GM21526 (cell line): ENCODE measurements at regions not wholly inside any gene's neighbourhood (a gene's known extent, or its start where the extent isn't known, plus 50 kb on each side); places are given as distances from the start of the nearest gene placed in this dataset.

Experiments used
- ATAC-seq: cut with Tn5 transposase; IDR thresholded peaks from one replicate; pipeline ENCODE4 v1.9.1; 2021; ENCODE audit warnings: moderate library complexity; ENCODE audit not compliant: unreplicated experiment, low FRiP score

DNA sequence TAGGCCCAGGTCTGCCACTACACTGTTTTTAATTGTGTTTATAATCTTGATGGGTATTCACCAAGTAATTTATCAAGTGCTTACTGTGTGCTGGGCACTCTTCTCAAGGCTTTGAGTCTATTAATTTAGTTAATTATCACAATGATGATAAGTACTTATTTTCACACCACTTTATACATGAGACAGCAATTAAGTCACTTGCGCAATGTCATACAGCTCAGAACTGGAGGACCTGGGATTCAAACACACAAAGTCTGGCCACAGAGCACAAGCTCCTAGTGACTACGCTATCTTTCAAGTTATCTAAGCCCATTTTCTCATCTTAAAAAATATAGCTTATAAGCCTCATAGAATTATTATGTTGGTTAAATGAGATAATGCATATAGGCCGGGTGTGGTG is 85.0 kb downstream of the LLPH start:
- ATAC-seq = no peak

- no peak for ATAC-seq
Observed at GRCh38 chr12:66044731-66045130, 85.8 kb downstream of the LLPH start.

DNA sequence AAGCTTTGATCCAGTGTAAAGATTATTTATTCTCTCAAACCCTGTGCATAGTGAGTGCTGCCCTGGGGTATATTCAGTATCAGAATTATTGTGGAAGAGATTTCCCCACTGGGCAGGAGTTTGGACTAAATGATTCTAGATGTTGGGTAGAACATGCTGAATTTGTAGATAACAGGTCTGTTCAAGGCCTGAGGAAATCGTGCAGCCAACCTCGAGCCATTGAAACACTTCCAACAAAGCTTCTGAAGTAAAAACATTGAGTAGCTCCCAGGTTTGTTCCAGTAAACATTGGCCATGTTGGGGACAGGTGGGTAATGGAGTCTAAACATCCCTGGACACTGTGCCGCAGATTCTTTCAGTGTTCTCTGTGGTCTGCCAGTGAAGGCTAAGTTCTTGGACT is 87.5 kb downstream of the LLPH start:
- no peak for ATAC-seq

DNA sequence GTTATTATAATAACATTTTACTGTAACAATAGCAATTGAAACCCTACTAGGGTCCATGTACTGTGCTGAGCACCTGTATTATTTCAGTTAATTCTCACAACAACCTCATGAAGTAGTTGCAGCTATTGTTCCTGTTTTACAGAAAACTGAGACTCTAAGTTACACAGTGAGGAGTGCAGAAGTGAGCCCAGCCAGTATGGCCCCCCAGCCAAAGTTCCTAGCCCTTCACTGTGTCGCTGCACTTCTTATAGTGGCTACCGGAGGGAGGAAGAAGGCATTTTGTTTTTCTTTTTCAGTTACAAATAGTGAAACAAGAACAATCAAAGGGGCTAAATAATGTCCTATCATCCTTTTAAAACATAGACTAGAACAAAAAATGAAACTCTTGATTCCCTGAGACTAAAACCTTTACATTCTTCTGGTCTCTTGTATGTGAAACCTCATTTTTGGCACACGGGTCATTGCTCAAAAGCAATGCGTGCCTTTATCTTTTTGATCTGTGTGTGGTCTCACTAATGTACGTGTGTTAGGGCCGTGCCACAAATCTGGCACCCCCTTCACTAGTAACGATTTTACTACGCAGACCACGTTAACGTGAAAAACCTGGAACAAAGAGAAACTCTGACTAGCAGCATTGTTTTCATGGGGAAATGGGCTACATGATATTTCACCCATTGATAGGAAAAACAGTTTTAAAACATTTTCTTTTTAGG is 88.7 kb downstream of the LLPH start:
- peak; percentile 65 for ATAC-seq

GRCh38 chr12:66036317-66036716 is 94.2 kb downstream of the LLPH start:
- ATAC-seq = no peak

DNA sequence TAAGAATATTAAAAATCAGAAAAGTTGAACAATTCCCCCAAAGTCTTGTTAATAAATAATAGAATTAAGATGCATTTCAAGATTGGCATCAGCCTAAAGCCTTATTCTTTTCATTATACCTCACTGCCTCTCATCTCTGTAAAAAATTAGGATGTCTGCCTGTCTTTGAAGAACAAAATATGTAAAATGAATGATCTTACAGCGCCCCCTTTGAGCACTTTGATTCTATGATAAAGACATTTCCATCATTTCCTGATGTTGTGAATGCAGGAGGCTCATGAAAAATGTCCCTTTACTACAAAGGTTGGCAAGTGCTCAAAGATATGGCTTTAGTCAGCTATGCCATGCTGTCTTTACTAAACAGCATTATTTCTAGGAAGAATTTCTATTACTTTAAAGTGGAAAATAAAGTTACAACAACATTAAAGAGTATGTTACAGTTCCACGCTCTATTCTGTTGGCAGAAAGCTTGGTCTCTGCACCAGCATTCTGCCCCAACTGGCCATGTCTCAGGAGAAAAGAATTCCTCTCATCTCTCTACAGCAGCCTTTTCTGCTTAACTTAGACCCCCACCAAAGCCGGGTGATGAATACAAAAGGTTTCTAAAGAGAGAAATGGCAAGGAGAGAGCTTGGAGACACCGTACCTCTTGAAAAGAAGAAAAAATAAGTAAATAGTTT is 95.1 kb downstream of the LLPH start:
- no peak for ATAC-seq

GRCh38 chr12:66033151-66033550 is 97.4 kb downstream of the LLPH start:
- ATAC-seq = no peak

GRCh38 chr12:66032739-66033138 is 97.8 kb downstream of the LLPH start:
- ATAC-seq = no peak

GRCh38 chr12:66030217-66030781 is 100.3 kb downstream of the LLPH start:
- ATAC-seq = no peak

DNA sequence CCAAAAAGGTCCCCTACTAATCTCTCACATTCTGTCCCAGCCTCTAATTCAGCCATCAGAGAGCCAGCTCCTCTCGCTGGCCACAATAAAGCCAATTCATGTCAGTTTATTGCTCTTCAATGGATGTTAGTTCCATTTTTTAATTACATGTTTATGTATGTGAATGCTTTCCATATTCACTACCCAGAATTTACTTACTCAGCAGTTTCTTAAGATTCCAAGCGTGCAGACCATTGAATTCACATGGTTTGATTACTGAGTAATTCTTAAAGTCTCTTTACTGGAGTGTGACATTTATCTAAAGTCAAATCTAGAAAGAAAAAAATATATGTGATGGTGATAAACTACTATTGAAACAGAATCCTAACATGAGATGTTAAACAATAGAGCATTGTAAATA is 102.2 kb downstream of the LLPH start:
- ATAC-seq = no peak

GRCh38 chr12:66025477-66025876 is 105.1 kb downstream of the LLPH start:
- ATAC-seq = no peak

- ATAC-seq = no peak
Observed at GRCh38 chr12:66024949-66025348, 105.6 kb downstream of the LLPH start.

DNA sequence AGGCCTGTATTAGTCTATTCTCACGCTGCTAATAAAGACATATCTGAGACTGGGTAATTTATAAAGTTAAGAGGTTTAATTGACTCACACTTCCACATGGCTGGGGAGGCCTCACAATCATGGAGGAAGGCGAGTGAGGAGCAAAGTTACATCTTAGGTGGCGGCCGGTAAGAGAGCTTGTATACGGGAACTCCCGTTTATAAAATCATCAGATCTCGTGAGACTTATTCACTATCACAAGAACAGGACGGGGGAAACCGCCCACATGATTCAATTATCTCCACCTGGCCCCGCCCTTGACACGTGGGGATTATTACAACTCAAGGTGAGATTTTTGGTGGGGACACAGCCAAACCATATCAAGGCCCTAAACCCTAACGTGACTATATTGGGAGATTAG is 110.1 kb downstream of the LLPH start:
- no peak for ATAC-seq

- no peak for ATAC-seq
Observed at GRCh38 chr12:66017736-66018135, 112.8 kb downstream of the LLPH start.
